Osteoblast (primary cell): ENCODE measurements at regions not wholly inside any gene's neighbourhood (a gene's known extent, or its start where the extent isn't known, plus 50 kb on each side); places are given as distances from the start of the nearest gene placed in this dataset.
A peak's percentile ranks its signal among the peaks of the same experiment; 100 is the strongest.

Source experiments
- DNase-seq: peaks from one replicate; pipeline ENCODE4 v3.0.0; 2011; ENCODE audit warnings: low spot score, mixed read lengths; ENCODE audit not compliant: insufficient read length; ENCODE audit errors: missing footprints
- H2AFZ ChIP-seq: 2 replicates; pipeline ENCODE4 v1.6.0; 2011; ENCODE audit warnings: mild to moderate bottlenecking, low read length
- H3K27ac ChIP-seq: 2 replicates; pipeline ENCODE4 v1.5.1; 2011; ENCODE audit warnings: mild to moderate bottlenecking, low read depth, low read length, moderate library complexity
- H3K27me3 ChIP-seq: 2 replicates; pipeline ENCODE4 v1.6.0; 2012; ENCODE audit warnings: mild to moderate bottlenecking, control low read depth, inconsistent platforms, low read length, moderate library complexity; ENCODE audit not compliant: insufficient read depth
- H3K36me3 ChIP-seq: 2 replicates; pipeline ENCODE4 v1.5.1; 2011; ENCODE audit warnings: mild to moderate bottlenecking, low read length, control low read depth, moderate library complexity; ENCODE audit not compliant: insufficient read depth
- H3K4me1 ChIP-seq: 2 replicates; pipeline ENCODE4 v1.5.1; 2011; ENCODE audit warnings: mild to moderate bottlenecking, low read length, control low read depth, moderate library complexity; ENCODE audit not compliant: insufficient read depth
- H3K4me2 ChIP-seq: 2 replicates; pipeline ENCODE4 v1.6.0; 2011; ENCODE audit warnings: mild to moderate bottlenecking, low read length; ENCODE audit not compliant: insufficient read depth
- H3K4me3 ChIP-seq: fragments of 200-600 bp; sonication (generic); 3 replicates; pipeline ENCODE4 v1.5.1; 2012; ENCODE audit warnings: mild to moderate bottlenecking, low read length, inconsistent platforms; ENCODE audit not compliant: insufficient read depth
- H3K79me2 ChIP-seq: 2 replicates; pipeline ENCODE4 v1.6.0; 2012; ENCODE audit warnings: mild to moderate bottlenecking, low read length, control low read depth, inconsistent platforms; ENCODE audit not compliant: insufficient read depth
- H3K9me3 ChIP-seq: 2 replicates; pipeline ENCODE4 v1.5.1; 2011; ENCODE audit warnings: low read depth, low read length, control low read depth
- H4K20me1 ChIP-seq: 2 replicates; pipeline ENCODE4 v1.6.0; 2012; ENCODE audit warnings: mild to moderate bottlenecking, low read length, control low read depth; ENCODE audit not compliant: insufficient read depth
- TF ChIP-seq, protein P1 (sequence below): IDR thresholded peaks from 2 replicates; pipeline ENCODE4 v1.5.1; 2011; ENCODE audit warnings: mild to moderate bottlenecking, low read depth, low read length, moderate library complexity; ENCODE audit errors: extremely low read depth

DNA sequence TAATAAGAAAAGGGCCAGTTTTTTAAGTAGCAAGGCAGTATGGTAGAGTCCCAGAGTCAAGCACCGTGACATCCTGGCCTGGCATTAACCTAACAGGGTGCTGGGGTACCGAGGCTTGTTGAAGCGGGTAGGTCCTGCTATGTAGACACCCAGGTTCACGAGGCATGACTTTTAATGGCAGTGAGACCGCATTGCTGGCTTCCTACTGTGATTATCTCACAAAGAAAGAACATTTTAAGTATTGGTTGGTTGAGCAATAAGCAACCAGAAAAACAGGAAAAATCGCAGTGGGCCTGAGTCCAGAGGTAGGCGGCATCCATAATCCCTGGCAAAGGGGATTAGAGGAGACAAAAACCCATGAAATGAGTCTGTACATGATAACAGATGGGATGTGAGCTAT is 927.9 kb upstream of the ACVR2A start:
- no peaks in the 10 kb centered on the region for H3K79me2 ChIP-seq
- no peak overlapping the region for H3K4me2 ChIP-seq
- no peak overlapping the region for H3K4me3 ChIP-seq
- H3K27me3 ChIP-seq = no peaks in the 10 kb centered on the region
- no peak for DNase-seq
- H3K27ac ChIP-seq = no peak overlapping the region
- H3K9me3 ChIP-seq = no peaks in the 10 kb centered on the region
- no peaks in the 10 kb centered on the region for H3K4me1 ChIP-seq
- H2AFZ ChIP-seq = peak overlapping the region; percentile 8
- no peaks in the 10 kb centered on the region for H3K36me3 ChIP-seq
- H4K20me1 ChIP-seq = no peaks in the 10 kb centered on the region
- TF ChIP-seq, protein P1, sequence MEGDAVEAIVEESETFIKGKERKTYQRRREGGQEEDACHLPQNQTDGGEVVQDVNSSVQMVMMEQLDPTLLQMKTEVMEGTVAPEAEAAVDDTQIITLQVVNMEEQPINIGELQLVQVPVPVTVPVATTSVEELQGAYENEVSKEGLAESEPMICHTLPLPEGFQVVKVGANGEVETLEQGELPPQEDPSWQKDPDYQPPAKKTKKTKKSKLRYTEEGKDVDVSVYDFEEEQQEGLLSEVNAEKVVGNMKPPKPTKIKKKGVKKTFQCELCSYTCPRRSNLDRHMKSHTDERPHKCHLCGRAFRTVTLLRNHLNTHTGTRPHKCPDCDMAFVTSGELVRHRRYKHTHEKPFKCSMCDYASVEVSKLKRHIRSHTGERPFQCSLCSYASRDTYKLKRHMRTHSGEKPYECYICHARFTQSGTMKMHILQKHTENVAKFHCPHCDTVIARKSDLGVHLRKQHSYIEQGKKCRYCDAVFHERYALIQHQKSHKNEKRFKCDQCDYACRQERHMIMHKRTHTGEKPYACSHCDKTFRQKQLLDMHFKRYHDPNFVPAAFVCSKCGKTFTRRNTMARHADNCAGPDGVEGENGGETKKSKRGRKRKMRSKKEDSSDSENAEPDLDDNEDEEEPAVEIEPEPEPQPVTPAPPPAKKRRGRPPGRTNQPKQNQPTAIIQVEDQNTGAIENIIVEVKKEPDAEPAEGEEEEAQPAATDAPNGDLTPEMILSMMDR = no peak

DNA sequence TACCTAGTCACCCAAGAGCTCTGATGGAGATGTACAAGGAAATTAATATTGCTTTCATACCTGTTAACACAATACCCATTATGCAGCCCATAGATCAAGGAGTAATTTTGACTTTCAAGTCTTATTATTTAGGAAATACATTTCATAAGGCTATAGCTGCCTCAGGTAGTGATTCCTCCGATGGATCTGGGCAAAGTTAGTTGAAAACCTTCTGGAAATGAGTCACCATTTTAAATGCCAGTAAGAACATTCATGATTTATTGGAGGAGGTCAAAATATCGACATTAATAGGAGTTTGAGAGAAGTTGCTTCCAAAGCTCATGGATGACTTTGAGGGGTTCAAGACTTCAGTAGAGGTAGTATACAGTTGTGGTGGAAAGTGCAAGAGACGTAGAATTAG is 931.4 kb upstream of the ACVR2A start:
- H3K4me2 ChIP-seq = no peak overlapping the region
- H3K9me3 ChIP-seq = no peaks in the 10 kb centered on the region
- no peaks in the 10 kb centered on the region for H3K4me1 ChIP-seq
- TF ChIP-seq, protein P1 = no peak
- H3K27ac ChIP-seq = no peak overlapping the region
- no peaks in the 10 kb centered on the region for H3K36me3 ChIP-seq
- no peaks in the 10 kb centered on the region for H3K79me2 ChIP-seq
- H2AFZ ChIP-seq = no peak overlapping the region
- no peaks in the 10 kb centered on the region for H4K20me1 ChIP-seq
- no peak for DNase-seq
- no peaks in the 10 kb centered on the region for H3K27me3 ChIP-seq
- no peak overlapping the region for H3K4me3 ChIP-seq

DNA sequence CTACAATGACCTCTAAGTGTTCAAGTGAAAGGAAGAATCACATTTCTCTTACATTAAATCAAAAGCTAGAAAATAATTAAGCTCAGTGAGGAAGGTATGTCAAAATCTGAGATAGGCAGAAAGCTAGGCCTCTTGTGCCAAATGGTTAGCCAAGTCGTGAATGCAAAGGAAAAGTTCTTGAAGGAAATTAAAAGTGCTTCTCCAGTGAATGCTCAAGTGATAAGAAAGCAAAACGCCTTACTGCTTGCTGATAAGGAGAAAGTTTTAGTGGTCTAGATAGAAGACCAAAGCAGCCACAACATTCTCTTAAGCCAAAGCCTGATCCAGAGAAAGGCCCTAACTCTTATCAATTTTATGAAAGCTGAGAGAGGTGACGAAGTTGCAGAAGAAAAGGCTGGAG is 932.3 kb upstream of the ACVR2A start:
- Histone ChIP-seq H3K4me3 (no peak overlapping the region), H3K4me1 (no peaks in the 10 kb centered on the region), H3K4me2 (no peak overlapping the region), H3K9me3 (no peaks in the 10 kb centered on the region), H3K27me3 (no peaks in the 10 kb centered on the region), H3K36me3 (no peaks in the 10 kb centered on the region), H4K20me1 (no peaks in the 10 kb centered on the region), H3K79me2 (no peaks in the 10 kb centered on the region), H2AFZ (no peak overlapping the region), H3K27ac (no peak overlapping the region)
- TF ChIP-seq, protein P1 = no peak
- DNase-seq = no peak

DNA sequence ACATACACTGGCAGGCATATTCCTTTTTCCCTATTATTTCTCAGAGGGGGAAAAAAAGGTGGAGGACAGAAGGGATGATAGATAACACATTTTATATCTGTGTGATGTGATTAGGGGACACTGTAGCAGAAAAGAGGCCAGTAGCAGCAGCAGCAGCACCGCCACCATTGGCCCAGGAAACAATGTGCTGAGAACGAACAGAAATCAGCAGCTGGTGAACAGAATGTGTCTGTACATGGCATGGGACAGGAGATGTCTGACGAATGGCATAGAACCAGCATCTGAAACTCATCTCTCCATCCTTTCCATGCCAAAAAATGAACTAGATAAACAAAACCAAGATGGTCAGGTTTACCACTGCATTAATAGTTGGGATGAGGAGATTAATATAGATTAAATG is 936.1 kb upstream of the ACVR2A start:
- no peak for DNase-seq
- H2AFZ ChIP-seq = no peak overlapping the region
- H3K79me2 ChIP-seq = no peaks in the 10 kb centered on the region
- no peaks in the 10 kb centered on the region for H3K36me3 ChIP-seq
- H4K20me1 ChIP-seq = no peaks in the 10 kb centered on the region
- H3K4me2 ChIP-seq = no peak overlapping the region
- H3K9me3 ChIP-seq = no peaks in the 10 kb centered on the region
- H3K27ac ChIP-seq = no peak overlapping the region
- TF ChIP-seq, protein P1 = no peak
- H3K27me3 ChIP-seq = no peaks in the 10 kb centered on the region
- no peaks in the 10 kb centered on the region for H3K4me1 ChIP-seq
- H3K4me3 ChIP-seq = no peak overlapping the region
